DND-41 (cell line): ENCODE measurements at regions not wholly inside any gene's neighbourhood (a gene's known extent, or its start where the extent isn't known, plus 50 kb on each side); places are given as distances from the start of the nearest gene placed in this dataset.
A peak's percentile ranks its signal among the peaks of the same experiment; 100 is the strongest.

Experiments
- ATAC-seq: fragments of 200-7000 bp; cut with Tn5 transposase; 3 replicates; pipeline ENCODE4 v1.9.1; 2021; ENCODE audit warnings: low read depth; ENCODE audit not compliant: insufficient read depth
- DNase-seq: peaks from one replicate; pipeline ENCODE4 v3.0.0-alpha.2; 2020
- H2AFZ ChIP-seq: 2 replicates; pipeline ENCODE4 v1.6.0; 2012; ENCODE audit warnings: low read depth, low read length
- H3K27ac ChIP-seq: 2 replicates; pipeline ENCODE4 v1.5.1; 2012; ENCODE audit warnings: low read length, inconsistent platforms
- H3K27me3 ChIP-seq: fragments of 200-600 bp; sonication (generic); 2 replicates; pipeline ENCODE4 v1.6.0; 2012; ENCODE audit warnings: low read length, mild to moderate bottlenecking, inconsistent platforms; ENCODE audit not compliant: insufficient read depth, poor library complexity
- H3K36me3 ChIP-seq: 2 replicates; pipeline ENCODE4 v1.5.1; 2012; ENCODE audit warnings: low read length, inconsistent platforms; ENCODE audit not compliant: insufficient read depth
- H3K4me1 ChIP-seq: 2 replicates; pipeline ENCODE4 v1.5.1; 2012; ENCODE audit warnings: mild to moderate bottlenecking, low read length; ENCODE audit not compliant: insufficient read depth
- H3K4me2 ChIP-seq: 2 replicates; pipeline ENCODE4 v1.6.0; 2012; ENCODE audit warnings: mild to moderate bottlenecking, moderate library complexity, low read length, inconsistent platforms; ENCODE audit not compliant: insufficient read depth
- H3K4me3 ChIP-seq, 2 experiments: fragments of 200-600 bp in 1 of 2; shearing (Covaris generic) in 1 of 2; 2 replicates each; pipeline ENCODE4 v1.5.1; 2012 to 2016; ENCODE audit warnings: inconsistent platforms in 2 of 2, low read length in 2 of 2, mild to moderate bottlenecking in 2 of 2, low read depth in 1 of 2, moderate library complexity in 1 of 2
- H3K79me2 ChIP-seq: 2 replicates; pipeline ENCODE4 v1.6.0; 2012; ENCODE audit warnings: low read length, inconsistent platforms; ENCODE audit not compliant: insufficient read depth
- H3K9ac ChIP-seq: 2 replicates; pipeline ENCODE4 v1.6.0; 2012; ENCODE audit warnings: low read depth, mild to moderate bottlenecking, inconsistent platforms, low read length, moderate library complexity
- H3K9me3 ChIP-seq: 2 replicates; pipeline ENCODE4 v1.5.1; 2012; ENCODE audit warnings: low read length, moderate library complexity, mild to moderate bottlenecking, inconsistent platforms; ENCODE audit not compliant: insufficient read depth, severe bottlenecking
- H4K20me1 ChIP-seq: 2 replicates; pipeline ENCODE4 v1.6.0; 2012; ENCODE audit warnings: low read length; ENCODE audit not compliant: insufficient read depth
- CTCF ChIP-seq: IDR thresholded peaks from 2 replicates; pipeline ENCODE4 v1.5.1; 2012; ENCODE audit warnings: borderline replicate concordance, low read length, moderate library complexity, mild to moderate bottlenecking; ENCODE audit not compliant: poor library complexity, severe bottlenecking; ENCODE audit errors: extremely low read depth
- EZH2 ChIP-seq: IDR thresholded peaks from 3 replicates; pipeline ENCODE4 v1.6.1; 2012; ENCODE audit warnings: borderline replicate concordance, low read depth, mild to moderate bottlenecking, moderate library complexity, low read length, inconsistent platforms; ENCODE audit not compliant: severe bottlenecking

- no peaks in the 10 kb centered on the region for H3K79me2 ChIP-seq
Observed at GRCh38 chr20:23152902-23153301, 66.8 kb upstream of the CD93 start.

GRCh38 chr20:23152308-23152892 lies 66.3 kb upstream of the CD93 start:
- Histone ChIP-seq H2AFZ (peak overlapping the region; percentile 53; the same call in 1 of the 2 replicates), H3K4me2 (peak overlapping the region; percentile 28; the same call in 1 of the 2 replicates)

More at GRCh38 chr20:23152902-23153301, 66.8 kb upstream of the CD93 start:
- no peak overlapping the region for H3K9ac ChIP-seq
- TF ChIP-seq EZH2 (no peak), CTCF (no peak)
- no peaks in the 10 kb centered on the region for H4K20me1 ChIP-seq
- no peaks in the 10 kb centered on the region for H3K27me3 ChIP-seq
- ATAC-seq (no peak), DNase-seq (no peak)
- no peaks in the 10 kb centered on the region for H3K9me3 ChIP-seq
- no peak overlapping the region for H3K4me3 ChIP-seq
- no peaks in the 10 kb centered on the region for H3K36me3 ChIP-seq
- H2AFZ ChIP-seq = no peak overlapping the region
- H3K4me2 ChIP-seq = no peak overlapping the region
- peak overlapping the region; percentile 67 for H3K27ac ChIP-seq
- peaks cover 72% of the 10 kb centered on the region for H3K4me1 ChIP-seq

GRCh38 chr20:23151885-23152284 lies 65.8 kb upstream of the CD93 start:
- H3K79me2 ChIP-seq = no peaks in the 10 kb centered on the region
- H3K4me3 ChIP-seq = no peak overlapping the region
- 0 out of 2 replicates have a peak overlapping the region, but pooled peaks have one; percentile 17 for H3K9ac ChIP-seq
- peaks cover 81% of the 10 kb centered on the region for H3K4me1 ChIP-seq
- no peaks in the 10 kb centered on the region for H3K36me3 ChIP-seq
- no peaks in the 10 kb centered on the region for H4K20me1 ChIP-seq
- H3K9me3 ChIP-seq = no peaks in the 10 kb centered on the region
- peak overlapping the region; percentile 67 for H3K27ac ChIP-seq
- H3K27me3 ChIP-seq = no peaks in the 10 kb centered on the region
- H3K4me2 ChIP-seq = 0 out of 2 replicates have a peak overlapping the region, but pooled peaks have one; percentile 28
- DNase-seq (no peak), ATAC-seq (peak; percentile 10; the same call in 2 of the 3 replicates)
- H2AFZ ChIP-seq = peak overlapping the region; percentile 53; the same call in 1 of the 2 replicates
- TF ChIP-seq EZH2 (no peak), CTCF (peak; percentile 51)

More at GRCh38 chr20:23152308-23152892, 66.3 kb upstream of the CD93 start:
- Histone ChIP-seq H3K9me3 (no peaks in the 10 kb centered on the region), H3K4me1 (peaks cover 77% of the 10 kb centered on the region), H3K4me3 (no peak overlapping the region), H3K79me2 (no peaks in the 10 kb centered on the region), H3K36me3 (no peaks in the 10 kb centered on the region), H3K27me3 (no peaks in the 10 kb centered on the region), H3K9ac (peak overlapping the region; percentile 17; the same call in 1 of the 2 replicates), H3K27ac (peak overlapping the region; percentile 67), H4K20me1 (no peaks in the 10 kb centered on the region)
- TF ChIP-seq CTCF (no peak), EZH2 (no peak)
- ATAC-seq (peak; percentile 77), DNase-seq (peak; percentile 55)
